ENCODE measurements at regions not wholly inside any gene's neighbourhood (a gene's known extent, or its start where the extent isn't known, plus 50 kb on each side); places are given as distances from the start of the nearest gene placed in this dataset.
A peak's percentile ranks its signal among the peaks of the same experiment; 100 is the strongest.

- Histone ChIP-seq H3K27ac (no peak overlapping the region), H3K4me3 (no peak overlapping the region), H3K9me3 (no peaks in the 10 kb centered on the region), H3K36me3 (no peaks in the 10 kb centered on the region), H3K27me3 (no peaks in the 10 kb centered on the region), H3K4me1 (no peaks in the 10 kb centered on the region)
- TF ChIP-seq, protein P1, sequence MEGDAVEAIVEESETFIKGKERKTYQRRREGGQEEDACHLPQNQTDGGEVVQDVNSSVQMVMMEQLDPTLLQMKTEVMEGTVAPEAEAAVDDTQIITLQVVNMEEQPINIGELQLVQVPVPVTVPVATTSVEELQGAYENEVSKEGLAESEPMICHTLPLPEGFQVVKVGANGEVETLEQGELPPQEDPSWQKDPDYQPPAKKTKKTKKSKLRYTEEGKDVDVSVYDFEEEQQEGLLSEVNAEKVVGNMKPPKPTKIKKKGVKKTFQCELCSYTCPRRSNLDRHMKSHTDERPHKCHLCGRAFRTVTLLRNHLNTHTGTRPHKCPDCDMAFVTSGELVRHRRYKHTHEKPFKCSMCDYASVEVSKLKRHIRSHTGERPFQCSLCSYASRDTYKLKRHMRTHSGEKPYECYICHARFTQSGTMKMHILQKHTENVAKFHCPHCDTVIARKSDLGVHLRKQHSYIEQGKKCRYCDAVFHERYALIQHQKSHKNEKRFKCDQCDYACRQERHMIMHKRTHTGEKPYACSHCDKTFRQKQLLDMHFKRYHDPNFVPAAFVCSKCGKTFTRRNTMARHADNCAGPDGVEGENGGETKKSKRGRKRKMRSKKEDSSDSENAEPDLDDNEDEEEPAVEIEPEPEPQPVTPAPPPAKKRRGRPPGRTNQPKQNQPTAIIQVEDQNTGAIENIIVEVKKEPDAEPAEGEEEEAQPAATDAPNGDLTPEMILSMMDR (IDR thresholded peaks at IDR 0.05), result no peak
- TF ChIP-seq POLR2A (IDR thresholded peaks at IDR 0.05), result no peak
- DNase-seq, result no peak
These were observed 220.4 kb upstream of the CFAP20DC start for GRCh38 chr3:59270209-59270608.

DNA sequence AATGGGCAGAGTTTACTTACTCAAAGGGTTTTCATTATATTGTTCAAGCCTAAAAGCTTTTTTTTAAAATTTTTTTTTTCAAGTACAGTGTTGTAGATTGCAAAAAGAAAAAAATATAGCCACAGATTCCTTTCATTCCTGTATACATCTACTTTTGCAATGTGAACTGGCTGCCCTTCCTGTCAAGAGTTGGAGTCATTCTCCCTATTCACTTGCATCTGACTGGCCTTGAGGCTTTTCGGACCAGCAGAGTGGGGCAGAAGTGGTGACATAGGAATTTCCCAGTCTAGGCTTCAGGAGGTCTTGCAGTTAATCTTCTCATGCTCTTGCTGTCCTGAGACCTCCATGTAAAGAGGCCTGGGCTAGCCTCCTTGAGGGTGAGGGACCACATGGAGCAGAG, 218.3 kb upstream of the CFAP20DC start:
- H3K4me1 ChIP-seq, result no peaks in the 10 kb centered on the region
- no peaks in the 10 kb centered on the region for H3K36me3 ChIP-seq
- H3K27ac ChIP-seq, result no peak overlapping the region
- H3K27me3 ChIP-seq, result no peaks in the 10 kb centered on the region
- no peak for TF ChIP-seq POLR2A (IDR thresholded peaks at IDR 0.05)
- TF ChIP-seq, protein P1 (IDR thresholded peaks at IDR 0.05), result no peak
- no peak for DNase-seq
- no peak overlapping the region for H3K4me3 ChIP-seq
- no peaks in the 10 kb centered on the region for H3K9me3 ChIP-seq

- TF ChIP-seq POLR2A (IDR thresholded peaks at IDR 0.05), result no peak
- no peak for DNase-seq
These were observed 217.2 kb upstream of the CFAP20DC start for GRCh38 chr3:59267021-59267420.

GRCh38 chr3:59266551-59266950, 216.7 kb upstream of the CFAP20DC start:
- Histone ChIP-seq H3K27me3 (no peaks in the 10 kb centered on the region), H3K36me3 (no peaks in the 10 kb centered on the region), H3K27ac (no peak overlapping the region), H3K4me1 (no peaks in the 10 kb centered on the region), H3K9me3 (no peaks in the 10 kb centered on the region), H3K4me3 (no peak overlapping the region)
- no peak for DNase-seq
- TF ChIP-seq, protein P1 (IDR thresholded peaks at IDR 0.05), result no peak
- TF ChIP-seq POLR2A (IDR thresholded peaks at IDR 0.05), result no peak

More at GRCh38 chr3:59267021-59267420, 217.2 kb upstream of the CFAP20DC start:
- no peaks in the 10 kb centered on the region for H3K4me1 ChIP-seq
- H3K4me3 ChIP-seq, result no peak overlapping the region
- no peaks in the 10 kb centered on the region for H3K9me3 ChIP-seq
- no peaks in the 10 kb centered on the region for H3K27me3 ChIP-seq
- no peak overlapping the region for H3K27ac ChIP-seq
- no peaks in the 10 kb centered on the region for H3K36me3 ChIP-seq

- Histone ChIP-seq H3K4me3 (no peak overlapping the region), H3K9me3 (no peaks in the 10 kb centered on the region), H3K27me3 (no peaks in the 10 kb centered on the region), H3K4me1 (no peaks in the 10 kb centered on the region), H3K36me3 (no peaks in the 10 kb centered on the region), H3K27ac (no peak overlapping the region)
- TF ChIP-seq POLR2A (IDR thresholded peaks at IDR 0.05), result no peak
- TF ChIP-seq, protein P1 (IDR thresholded peaks at IDR 0.05), result no peak
- peak in 1 of 3 donors; percentile 51 for DNase-seq
These were observed 215.7 kb upstream of the CFAP20DC start for GRCh38 chr3:59265566-59265965.

GRCh38 chr3:59264366-59264765, 214.5 kb upstream of the CFAP20DC start:
- TF ChIP-seq POLR2A (IDR thresholded peaks at IDR 0.05), result no peak
- TF ChIP-seq, protein P1 (IDR thresholded peaks at IDR 0.05), result no peak
- H3K4me1 ChIP-seq, result no peaks in the 10 kb centered on the region
- H3K27me3 ChIP-seq, result no peaks in the 10 kb centered on the region
- H3K27ac ChIP-seq, result no peak overlapping the region
- no peaks in the 10 kb centered on the region for H3K9me3 ChIP-seq
- H3K36me3 ChIP-seq, result no peaks in the 10 kb centered on the region
- DNase-seq, result no peak
- H3K4me3 ChIP-seq, result no peak overlapping the region
